H9 (cell line): ENCODE measurements at regions not wholly inside any gene's neighbourhood (a gene's known extent, or its start where the extent isn't known, plus 50 kb on each side); places are given as distances from the start of the nearest gene placed in this dataset.

ENCODE experiments used
- DNase-seq: peaks from one replicate; pipeline ENCODE4 v3.0.0-alpha.2; 2017
- H2AFZ ChIP-seq: one replicate; pipeline ENCODE4 v1.6.1; 2013; ENCODE audit warnings: mild to moderate bottlenecking, low read length, control low read depth, moderate library complexity
- H2AK5ac ChIP-seq: 2 replicates; pipeline ENCODE4 v1.6.1; 2013; ENCODE audit warnings: low read length, control low read depth, mixed read lengths; ENCODE audit not compliant: insufficient read length
- H2BK120ac ChIP-seq: one replicate; pipeline ENCODE4 v1.6.1; 2013; ENCODE audit warnings: low read depth, mild to moderate bottlenecking, low read length, control low read depth, inconsistent platforms; ENCODE audit not compliant: poor library complexity, severe bottlenecking
- H2BK12ac ChIP-seq: 2 replicates; pipeline ENCODE4 v1.6.1; 2013; ENCODE audit warnings: low read length, control low read depth, mixed read lengths, low read depth; ENCODE audit not compliant: insufficient read length
- H2BK15ac ChIP-seq: 2 replicates; pipeline ENCODE4 v1.6.1; 2013; ENCODE audit warnings: low read depth, low read length, control low read depth
- H2BK20ac ChIP-seq: one replicate; pipeline ENCODE4 v1.6.1; 2013; ENCODE audit warnings: low read depth, mild to moderate bottlenecking, low read length, control low read depth, inconsistent platforms; ENCODE audit not compliant: poor library complexity, severe bottlenecking
- H2BK5ac ChIP-seq: 2 replicates; pipeline ENCODE4 v1.6.1; 2013; ENCODE audit warnings: low read length, control low read depth, mixed read lengths; ENCODE audit not compliant: insufficient read length
- H3K14ac ChIP-seq: 2 replicates; pipeline ENCODE4 v1.6.1; 2013; ENCODE audit warnings: low read length, control low read depth; ENCODE audit not compliant: insufficient read depth
- H3K18ac ChIP-seq: 2 replicates; pipeline ENCODE4 v1.6.1; 2013; ENCODE audit warnings: low read depth, mild to moderate bottlenecking, mixed read lengths, low read length, control low read depth; ENCODE audit not compliant: insufficient read length
- H3K23ac ChIP-seq: 2 replicates; pipeline ENCODE4 v1.6.1; 2013; ENCODE audit warnings: low read length, control low read depth, mixed read lengths, low read depth; ENCODE audit not compliant: insufficient read length
- H3K23me2 ChIP-seq: 2 replicates; pipeline ENCODE4 v1.6.1; 2013; ENCODE audit warnings: low read depth, mild to moderate bottlenecking, mixed read lengths, low read length, control low read depth; ENCODE audit not compliant: insufficient read length, poor library complexity, severe bottlenecking
- H3K27ac ChIP-seq: 2 replicates; pipeline ENCODE4 v1.5.1; 2013; ENCODE audit warnings: low read length, control low read depth, mixed read lengths, low read depth; ENCODE audit not compliant: insufficient read length
- H3K27me3 ChIP-seq: 2 replicates; pipeline ENCODE4 v1.6.1; 2013; ENCODE audit warnings: low read length, control low read depth, inconsistent platforms; ENCODE audit not compliant: insufficient read depth
- H3K4ac ChIP-seq: 2 replicates; pipeline ENCODE4 v1.6.1; 2013; ENCODE audit warnings: low read depth, mild to moderate bottlenecking, control low read depth, inconsistent platforms, low read length, moderate library complexity
- H3K4me1 ChIP-seq: 2 replicates; pipeline ENCODE4 v1.6.1; 2013; ENCODE audit warnings: low read length, control low read depth, inconsistent platforms; ENCODE audit not compliant: insufficient read depth
- H3K4me2 ChIP-seq: 2 replicates; pipeline ENCODE4 v1.6.1; 2013; ENCODE audit warnings: low read length, control low read depth, mixed read lengths; ENCODE audit not compliant: insufficient read length, insufficient read depth
- H3K56ac ChIP-seq: 2 replicates; pipeline ENCODE4 v1.6.1; 2013; ENCODE audit warnings: low read depth, mild to moderate bottlenecking, mixed read lengths, low read length, control low read depth; ENCODE audit not compliant: insufficient read length
- H3K79me1 ChIP-seq: 2 replicates; pipeline ENCODE4 v1.6.1; 2013; ENCODE audit warnings: low read depth, mild to moderate bottlenecking, moderate library complexity, low read length, control low read depth, inconsistent platforms; ENCODE audit not compliant: insufficient read depth, poor library complexity, severe bottlenecking
- H3K79me2 ChIP-seq: 2 replicates; pipeline ENCODE4 v1.6.1; 2013; ENCODE audit warnings: low read length, control low read depth, inconsistent platforms; ENCODE audit not compliant: insufficient read depth
- H3K9ac ChIP-seq: 2 replicates; pipeline ENCODE4 v1.6.1; 2013; ENCODE audit warnings: low read length, control low read depth, mixed read lengths; ENCODE audit not compliant: insufficient read length; ENCODE audit errors: extremely low read depth
- H3K9me3 ChIP-seq: one replicate; pipeline ENCODE4 v1.6.1; 2013; ENCODE audit warnings: low read depth, low read length, inconsistent platforms; ENCODE audit not compliant: control insufficient read depth
- H3T11ph ChIP-seq: one replicate; pipeline ENCODE4 v1.6.1; 2013; ENCODE audit warnings: mild to moderate bottlenecking, low read length, control low read depth, inconsistent platforms
- H4K20me1 ChIP-seq: one replicate; pipeline ENCODE4 v1.6.1; 2013; ENCODE audit not compliant: control insufficient read depth, insufficient read length, insufficient read depth
- H4K5ac ChIP-seq: 2 replicates; pipeline ENCODE4 v1.6.1; 2013; ENCODE audit warnings: low read depth, mild to moderate bottlenecking, mixed read lengths, low read length, control low read depth; ENCODE audit not compliant: insufficient read length
- H4K8ac ChIP-seq: replicated peaks from 2 replicates; pipeline ENCODE4 v1.6.1; 2013; ENCODE audit warnings: low read length, control low read depth, mixed read lengths, low read depth; ENCODE audit not compliant: insufficient read length
- H4K91ac ChIP-seq: 2 replicates; pipeline ENCODE4 v1.6.1; 2013; ENCODE audit warnings: low read depth, mild to moderate bottlenecking, moderate library complexity, mixed read lengths, low read length, control low read depth; ENCODE audit not compliant: insufficient read length
- H3K27ac Mint-ChIP-seq, 3 experiments: 2 replicates in 2 of 3; 3 replicates in 1 of 3; pipeline ENCODE4 v1.8.0; 2020 to 2021; ENCODE audit warnings: mixed read lengths in 3 of 3, mild to moderate bottlenecking in 1 of 3, moderate library complexity in 1 of 3
- H3K27me3 Mint-ChIP-seq: 2 replicates; pipeline ENCODE4 v1.8.0; 2021; ENCODE audit warnings: low read depth, mild to moderate bottlenecking, moderate library complexity, mixed read lengths
- H3K36me3 Mint-ChIP-seq, 3 experiments: 2 replicates in 2 of 3; 3 replicates in 1 of 3; pipeline ENCODE4 v1.8.0; 2020 to 2021; ENCODE audit warnings: low read depth in 3 of 3, mixed read lengths in 3 of 3; ENCODE audit not compliant: insufficient read depth in 1 of 3
- H3K4me1 Mint-ChIP-seq, 2 experiments: 2 replicates each; pipeline ENCODE4 v1.8.0; 2020; ENCODE audit warnings: mixed read lengths in 2 of 2
- H3K4me3 Mint-ChIP-seq, 2 experiments: 2 replicates in 1 of 2; 3 replicates in 1 of 2; pipeline ENCODE4 v1.8.0; 2020 to 2021; ENCODE audit warnings: mild to moderate bottlenecking in 2 of 2, mixed read lengths in 2 of 2, moderate library complexity in 1 of 2
- H3K9me3 Mint-ChIP-seq, 2 experiments: 2 replicates in 1 of 2; 3 replicates in 1 of 2; pipeline ENCODE4 v1.8.0; 2020; ENCODE audit warnings: mild to moderate bottlenecking in 2 of 2, mixed read lengths in 2 of 2, moderate library complexity in 1 of 2
- WGBS: extraction: QIAGEN DNeasy Blood & Tissue Kit; methylation state at CpG from one replicate; pipeline ENCODE4 v1.1.7; 2013; ENCODE audit warnings: missing lambda C conversion rate, low lambda C conversion rate, mixed read lengths; ENCODE audit not compliant: insufficient read length; ENCODE audit errors: extremely low coverage; 5-methylcytosine and 5-hydroxymethylcytosine counted together
- TF ChIP-seq, protein P1 (sequence below): fragments of 200-600 bp; sonication (generic); conservative IDR thresholded peaks from 3 replicates; pipeline ENCODE4 v1.8.0; 2021; ENCODE audit warnings: antibody characterized with exemption, mild to moderate bottlenecking

- H3K4ac ChIP-seq, result no peak overlapping the region
- no peak overlapping the region for H2BK15ac ChIP-seq
- no peak overlapping the region for H3K27ac ChIP-seq
- Mint-ChIP-seq H3K9me3 (peaks cover 8 to 9% of the 10 kb centered on the region in 2 experiments; a peak in 4 of 5 replicates), H3K4me1 (no peaks in the 10 kb centered on the region), H3K36me3 (peaks cover 0 to 3% (median 0%) of the 10 kb centered on the region in 3 experiments; a peak in 1 of 7 replicates), H3K27me3 (no peaks in the 10 kb centered on the region), H3K27ac (no peak overlapping the region), H3K4me3 (no peak overlapping the region)
- H3T11ph ChIP-seq, result no peak overlapping the region
- no peaks in the 10 kb centered on the region for H4K20me1 ChIP-seq
- H3K23me2 ChIP-seq, result no peaks in the 10 kb centered on the region
- no peaks in the 10 kb centered on the region for H3K27me3 ChIP-seq
- WGBS, result no CpG with 5 or more reads among the region's 4 CpGs
- H4K8ac ChIP-seq, result no peak overlapping the region
- no peak overlapping the region for H3K14ac ChIP-seq
- TF ChIP-seq, protein P1, sequence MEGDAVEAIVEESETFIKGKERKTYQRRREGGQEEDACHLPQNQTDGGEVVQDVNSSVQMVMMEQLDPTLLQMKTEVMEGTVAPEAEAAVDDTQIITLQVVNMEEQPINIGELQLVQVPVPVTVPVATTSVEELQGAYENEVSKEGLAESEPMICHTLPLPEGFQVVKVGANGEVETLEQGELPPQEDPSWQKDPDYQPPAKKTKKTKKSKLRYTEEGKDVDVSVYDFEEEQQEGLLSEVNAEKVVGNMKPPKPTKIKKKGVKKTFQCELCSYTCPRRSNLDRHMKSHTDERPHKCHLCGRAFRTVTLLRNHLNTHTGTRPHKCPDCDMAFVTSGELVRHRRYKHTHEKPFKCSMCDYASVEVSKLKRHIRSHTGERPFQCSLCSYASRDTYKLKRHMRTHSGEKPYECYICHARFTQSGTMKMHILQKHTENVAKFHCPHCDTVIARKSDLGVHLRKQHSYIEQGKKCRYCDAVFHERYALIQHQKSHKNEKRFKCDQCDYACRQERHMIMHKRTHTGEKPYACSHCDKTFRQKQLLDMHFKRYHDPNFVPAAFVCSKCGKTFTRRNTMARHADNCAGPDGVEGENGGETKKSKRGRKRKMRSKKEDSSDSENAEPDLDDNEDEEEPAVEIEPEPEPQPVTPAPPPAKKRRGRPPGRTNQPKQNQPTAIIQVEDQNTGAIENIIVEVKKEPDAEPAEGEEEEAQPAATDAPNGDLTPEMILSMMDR, result peak; percentile 67; the same call in 2 of the 3 replicates
- H3K79me2 ChIP-seq, result no peaks in the 10 kb centered on the region
- H4K91ac ChIP-seq, result no peak overlapping the region
- H3K23ac ChIP-seq, result no peak overlapping the region
- H3K9ac ChIP-seq, result no peak overlapping the region
- H2AK5ac ChIP-seq, result no peak overlapping the region
- H3K9me3 ChIP-seq, result no peaks in the 10 kb centered on the region
- H3K56ac ChIP-seq, result no peak overlapping the region
- no peak overlapping the region for H2AFZ ChIP-seq
- H2BK20ac ChIP-seq, result no peak overlapping the region
- no peaks in the 10 kb centered on the region for H3K4me1 ChIP-seq
- no peak overlapping the region for H2BK12ac ChIP-seq
- no peak overlapping the region for H2BK5ac ChIP-seq
- DNase-seq, result no peak
- no peak overlapping the region for H3K4me2 ChIP-seq
- H2BK120ac ChIP-seq, result no peak overlapping the region
- H4K5ac ChIP-seq, result no peak overlapping the region
- no peak overlapping the region for H3K18ac ChIP-seq
- no peaks in the 10 kb centered on the region for H3K79me1 ChIP-seq
Measured at GRCh38 chr14:36028218-36028617, 148.3 kb downstream of the PTCSC3 start.
